ENCODE measurements at regions not wholly inside any gene's neighbourhood (a gene's known extent, or its start where the extent isn't known, plus 50 kb on each side); places are given as distances from the start of the nearest gene placed in this dataset.

- CTCF ChIA-PET: no interaction called here
- POLR2A ChIA-PET: no interaction called here
- Histone ChIP-seq H3K4me1 (no peaks in the 10 kb centered on the region), H3K27ac (no peak overlapping the region), H3K4me3 (no peak overlapping the region), H3K9me3 (no peaks in the 10 kb centered on the region), H3K4me2 (no peak overlapping the region)
- WGBS (ENCODE audit: missing lambda C conversion rate): 5% methylated on average over 3 of the region's 3 CpGs
- FAIRE-seq: no peak
- DNase-seq (ENCODE audit: low read depth in 1 of 2, low spot score in 1 of 2): no peak
- TF ChIP-seq EHF (CRISPR knock-in tag; IDR thresholded peaks at IDR 0.05): no peak
- no peak for TF ChIP-seq ZSCAN20 (CRISPR knock-in tag; IDR thresholded peaks at IDR 0.05)
- TF ChIP-seq HOXB5 (CRISPR knock-in tag; IDR thresholded peaks at IDR 0.05): no peak
- TF ChIP-seq FOSL2 (IDR thresholded peaks at IDR 0.05): no peak
- no peak for TF ChIP-seq FOSL2 (CRISPR knock-in tag; IDR thresholded peaks at IDR 0.05)
- TF ChIP-seq TFCP2L1 (CRISPR knock-in tag; IDR thresholded peaks at IDR 0.05): no peak
- no peak for TF ChIP-seq FOSB (CRISPR knock-in tag; IDR thresholded peaks at IDR 0.05)
- TF ChIP-seq BHLHE40 (IDR thresholded peaks at IDR 0.05; ENCODE audit: low read depth, low read length): no peak
- TF ChIP-seq, protein P1, sequence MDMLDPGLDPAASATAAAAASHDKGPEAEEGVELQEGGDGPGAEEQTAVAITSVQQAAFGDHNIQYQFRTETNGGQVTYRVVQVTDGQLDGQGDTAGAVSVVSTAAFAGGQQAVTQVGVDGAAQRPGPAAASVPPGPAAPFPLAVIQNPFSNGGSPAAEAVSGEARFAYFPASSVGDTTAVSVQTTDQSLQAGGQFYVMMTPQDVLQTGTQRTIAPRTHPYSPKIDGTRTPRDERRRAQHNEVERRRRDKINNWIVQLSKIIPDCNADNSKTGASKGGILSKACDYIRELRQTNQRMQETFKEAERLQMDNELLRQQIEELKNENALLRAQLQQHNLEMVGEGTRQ (IDR thresholded peaks at IDR 0.05): no peak
- no peak for TF ChIP-seq FOXS1 (CRISPR knock-in tag; IDR thresholded peaks at IDR 0.05)
- TF ChIP-seq GATA3 (IDR thresholded peaks at IDR 0.05; ENCODE audit: borderline replicate concordance): no peak
- no peak for TF ChIP-seq ZNF302 (CRISPR knock-in tag; IDR thresholded peaks at IDR 0.05)
- no peak for TF ChIP-seq RNF2 (IDR thresholded peaks at IDR 0.05; ENCODE audit: borderline replicate concordance, low read depth)
- no peak for TF ChIP-seq RARB (CRISPR knock-in tag; IDR thresholded peaks at IDR 0.05)
- TF ChIP-seq, protein P2, sequence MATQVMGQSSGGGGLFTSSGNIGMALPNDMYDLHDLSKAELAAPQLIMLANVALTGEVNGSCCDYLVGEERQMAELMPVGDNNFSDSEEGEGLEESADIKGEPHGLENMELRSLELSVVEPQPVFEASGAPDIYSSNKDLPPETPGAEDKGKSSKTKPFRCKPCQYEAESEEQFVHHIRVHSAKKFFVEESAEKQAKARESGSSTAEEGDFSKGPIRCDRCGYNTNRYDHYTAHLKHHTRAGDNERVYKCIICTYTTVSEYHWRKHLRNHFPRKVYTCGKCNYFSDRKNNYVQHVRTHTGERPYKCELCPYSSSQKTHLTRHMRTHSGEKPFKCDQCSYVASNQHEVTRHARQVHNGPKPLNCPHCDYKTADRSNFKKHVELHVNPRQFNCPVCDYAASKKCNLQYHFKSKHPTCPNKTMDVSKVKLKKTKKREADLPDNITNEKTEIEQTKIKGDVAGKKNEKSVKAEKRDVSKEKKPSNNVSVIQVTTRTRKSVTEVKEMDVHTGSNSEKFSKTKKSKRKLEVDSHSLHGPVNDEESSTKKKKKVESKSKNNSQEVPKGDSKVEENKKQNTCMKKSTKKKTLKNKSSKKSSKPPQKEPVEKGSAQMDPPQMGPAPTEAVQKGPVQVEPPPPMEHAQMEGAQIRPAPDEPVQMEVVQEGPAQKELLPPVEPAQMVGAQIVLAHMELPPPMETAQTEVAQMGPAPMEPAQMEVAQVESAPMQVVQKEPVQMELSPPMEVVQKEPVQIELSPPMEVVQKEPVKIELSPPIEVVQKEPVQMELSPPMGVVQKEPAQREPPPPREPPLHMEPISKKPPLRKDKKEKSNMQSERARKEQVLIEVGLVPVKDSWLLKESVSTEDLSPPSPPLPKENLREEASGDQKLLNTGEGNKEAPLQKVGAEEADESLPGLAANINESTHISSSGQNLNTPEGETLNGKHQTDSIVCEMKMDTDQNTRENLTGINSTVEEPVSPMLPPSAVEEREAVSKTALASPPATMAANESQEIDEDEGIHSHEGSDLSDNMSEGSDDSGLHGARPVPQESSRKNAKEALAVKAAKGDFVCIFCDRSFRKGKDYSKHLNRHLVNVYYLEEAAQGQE (IDR thresholded peaks at IDR 0.05): no peak
- TF ChIP-seq, protein P3, sequence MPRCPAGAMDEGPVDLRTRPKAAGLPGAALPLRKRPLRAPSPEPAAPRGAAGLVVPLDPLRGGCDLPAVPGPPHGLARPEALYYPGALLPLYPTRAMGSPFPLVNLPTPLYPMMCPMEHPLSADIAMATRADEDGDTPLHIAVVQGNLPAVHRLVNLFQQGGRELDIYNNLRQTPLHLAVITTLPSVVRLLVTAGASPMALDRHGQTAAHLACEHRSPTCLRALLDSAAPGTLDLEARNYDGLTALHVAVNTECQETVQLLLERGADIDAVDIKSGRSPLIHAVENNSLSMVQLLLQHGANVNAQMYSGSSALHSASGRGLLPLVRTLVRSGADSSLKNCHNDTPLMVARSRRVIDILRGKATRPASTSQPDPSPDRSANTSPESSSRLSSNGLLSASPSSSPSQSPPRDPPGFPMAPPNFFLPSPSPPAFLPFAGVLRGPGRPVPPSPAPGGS (IDR thresholded peaks at IDR 0.05): no peak
- no peak for TF ChIP-seq ESRRA (IDR thresholded peaks at IDR 0.05; ENCODE audit: borderline replicate concordance, low read length)
- no peak for ATAC-seq
Measured at GRCh38 chr5:118598311-118598710, 390.0 kb downstream of the DTWD2 start.

GRCh38 chr5:118597543-118597942, 390.8 kb downstream of the DTWD2 start:
- H3K4me3 ChIP-seq: no peak overlapping the region
- FAIRE-seq: no peak
- ATAC-seq: no peak
- H3K27ac ChIP-seq: no peak overlapping the region
- no peaks in the 10 kb centered on the region for H3K9me3 ChIP-seq
- no peak for DNase-seq (ENCODE audit: low read depth in 1 of 2, low spot score in 1 of 2)
- ChIA-PET CTCF (no interaction called here), POLR2A (no interaction called here)
- H3K4me1 ChIP-seq: no peaks in the 10 kb centered on the region
- no peak for TF ChIP-seq FOXS1 (CRISPR knock-in tag; IDR thresholded peaks at IDR 0.05)
- no peak for TF ChIP-seq GATA3 (IDR thresholded peaks at IDR 0.05; ENCODE audit: borderline replicate concordance)
- TF ChIP-seq KDM5A (IDR thresholded peaks at IDR 0.05): no peak
- TF ChIP-seq HEYL (CRISPR knock-in tag; IDR thresholded peaks at IDR 0.05): no peak
- no peak for TF ChIP-seq HES2 (IDR thresholded peaks at IDR 0.05)
- TF ChIP-seq EP300 (IDR thresholded peaks at IDR 0.05): no peak
- TF ChIP-seq CEBPB (IDR thresholded peaks at IDR 0.05): no peak
- no peak for TF ChIP-seq NFE2L2 (conservative IDR thresholded peaks at IDR 0.05; ENCODE audit: low read length)
- TF ChIP-seq NPAS2 (CRISPR knock-in tag; IDR thresholded peaks at IDR 0.05; ENCODE audit: borderline replicate concordance): no peak
- no peak for TF ChIP-seq KDM1A (IDR thresholded peaks at IDR 0.05; ENCODE audit: low read depth)
- TF ChIP-seq, protein P4, sequence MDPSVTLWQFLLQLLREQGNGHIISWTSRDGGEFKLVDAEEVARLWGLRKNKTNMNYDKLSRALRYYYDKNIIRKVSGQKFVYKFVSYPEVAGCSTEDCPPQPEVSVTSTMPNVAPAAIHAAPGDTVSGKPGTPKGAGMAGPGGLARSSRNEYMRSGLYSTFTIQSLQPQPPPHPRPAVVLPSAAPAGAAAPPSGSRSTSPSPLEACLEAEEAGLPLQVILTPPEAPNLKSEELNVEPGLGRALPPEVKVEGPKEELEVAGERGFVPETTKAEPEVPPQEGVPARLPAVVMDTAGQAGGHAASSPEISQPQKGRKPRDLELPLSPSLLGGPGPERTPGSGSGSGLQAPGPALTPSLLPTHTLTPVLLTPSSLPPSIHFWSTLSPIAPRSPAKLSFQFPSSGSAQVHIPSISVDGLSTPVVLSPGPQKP (IDR thresholded peaks at IDR 0.05; ENCODE audit: low read depth, low read length): no peak
- TF ChIP-seq MYC (IDR thresholded peaks at IDR 0.05; ENCODE audit: borderline replicate concordance, low read length): no peak
- TF ChIP-seq CTCF (IDR thresholded peaks at IDR 0.05): no peak
- WGBS (ENCODE audit: missing lambda C conversion rate): 0% methylated on average over 3 of the region's 3 CpGs
- H3K4me2 ChIP-seq: no peak overlapping the region
